Activated T-cell treated with anti-CD3 and anti-CD28 coated beads, Interleukin-2, amount 50 U/mL, for 4 hours (primary cell): ENCODE measurements at regions not wholly inside any gene's neighbourhood (a gene's known extent, or its start where the extent isn't known, plus 50 kb on each side); places are given as distances from the start of the nearest gene placed in this dataset.

Experiments used
- ATAC-seq, 2 donors: fragments of 200-7000 bp; cut with Tn5 transposase; one replicate each; pipeline ENCODE4 v1.10.0; 2021
- DNase-seq: peaks from one replicate; pipeline ENCODE4 v3.0.0-alpha.2; 2020
- H3K27me3 Mint-ChIP-seq: one replicate; pipeline ENCODE4 v1.8.0; 2021; ENCODE audit warnings: low read depth, mixed read lengths
- H3K36me3 Mint-ChIP-seq: one replicate; pipeline ENCODE4 v1.8.0; 2022; ENCODE audit warnings: mixed read lengths; ENCODE audit not compliant: insufficient read depth
- H3K4me1 Mint-ChIP-seq: one replicate; pipeline ENCODE4 v1.8.0; 2021; ENCODE audit warnings: low read depth, mixed read lengths
- H3K4me3 Mint-ChIP-seq: one replicate; pipeline ENCODE4 v1.8.0; 2021; ENCODE audit warnings: mild to moderate bottlenecking, moderate library complexity, mixed read lengths
- H3K9me3 Mint-ChIP-seq: one replicate; pipeline ENCODE4 v1.8.0; 2021; ENCODE audit warnings: mixed read lengths

GRCh38 chr20:16220826-16221225 lies 352.4 kb downstream of the KIF16B start:
- Mint-ChIP-seq H3K27me3 (no peaks in the 10 kb centered on the region), H3K4me1 (no peaks in the 10 kb centered on the region), H3K36me3 (peaks cover 2% of the 10 kb centered on the region), H3K4me3 (no peak overlapping the region), H3K9me3 (peaks cover 5% of the 10 kb centered on the region)
- DNase-seq (no peak), ATAC-seq (no peak)

GRCh38 chr20:16219182-16219581 lies 354.1 kb downstream of the KIF16B start:
- Mint-ChIP-seq H3K4me3 (no peak overlapping the region), H3K9me3 (peaks cover 5% of the 10 kb centered on the region), H3K27me3 (no peaks in the 10 kb centered on the region), H3K36me3 (peaks cover 2% of the 10 kb centered on the region), H3K4me1 (no peaks in the 10 kb centered on the region)
- DNase-seq, result no peak
- ATAC-seq, result no peak

GRCh38 chr20:16216914-16217230 lies 356.4 kb downstream of the KIF16B start:
- Mint-ChIP-seq H3K27me3 (no peaks in the 10 kb centered on the region), H3K36me3 (peaks cover 2% of the 10 kb centered on the region), H3K4me3 (no peak overlapping the region), H3K4me1 (no peaks in the 10 kb centered on the region), H3K9me3 (peaks cover 5% of the 10 kb centered on the region)
- ATAC-seq (no peak), DNase-seq (no peak)

- Mint-ChIP-seq H3K27me3 (no peaks in the 10 kb centered on the region), H3K4me1 (no peaks in the 10 kb centered on the region)
- ATAC-seq, result no peak
These were observed 356.9 kb downstream of the KIF16B start for GRCh38 chr20:16216227-16216913.

GRCh38 chr20:16215041-16215440 lies 358.2 kb downstream of the KIF16B start:
- Mint-ChIP-seq H3K4me3 (no peak overlapping the region), H3K27me3 (no peaks in the 10 kb centered on the region), H3K4me1 (no peaks in the 10 kb centered on the region), H3K9me3 (no peaks in the 10 kb centered on the region), H3K36me3 (no peaks in the 10 kb centered on the region)
- ATAC-seq, result no peak
- DNase-seq, result no peak

More at GRCh38 chr20:16216227-16216913, 356.9 kb downstream of the KIF16B start:
- no peak overlapping the region for H3K4me3 Mint-ChIP-seq
- DNase-seq, result no peak
- H3K36me3 Mint-ChIP-seq, result peaks cover 2% of the 10 kb centered on the region
- H3K9me3 Mint-ChIP-seq, result peaks cover 5% of the 10 kb centered on the region

- ATAC-seq (no peak), DNase-seq (no peak)
- Mint-ChIP-seq H3K4me3 (no peak overlapping the region), H3K4me1 (no peaks in the 10 kb centered on the region), H3K36me3 (no peaks in the 10 kb centered on the region), H3K9me3 (no peaks in the 10 kb centered on the region), H3K27me3 (no peaks in the 10 kb centered on the region)
These were observed 360.5 kb downstream of the KIF16B start for GRCh38 chr20:16212790-16213189.

- Mint-ChIP-seq H3K4me1 (no peaks in the 10 kb centered on the region), H3K9me3 (no peaks in the 10 kb centered on the region), H3K4me3 (no peak overlapping the region), H3K36me3 (no peaks in the 10 kb centered on the region), H3K27me3 (no peaks in the 10 kb centered on the region)
- DNase-seq (no peak), ATAC-seq (no peak)
These were observed 363.3 kb downstream of the KIF16B start for GRCh38 chr20:16209951-16210361.

GRCh38 chr20:16209357-16209756 lies 363.9 kb downstream of the KIF16B start:
- Mint-ChIP-seq H3K27me3 (no peaks in the 10 kb centered on the region), H3K9me3 (no peaks in the 10 kb centered on the region), H3K4me1 (no peaks in the 10 kb centered on the region), H3K36me3 (no peaks in the 10 kb centered on the region), H3K4me3 (no peak overlapping the region)
- DNase-seq, result no peak
- ATAC-seq, result no peak

GRCh38 chr20:16208443-16208842 lies 364.8 kb downstream of the KIF16B start:
- H3K4me1 Mint-ChIP-seq, result no peaks in the 10 kb centered on the region
- DNase-seq, result no peak
- H3K4me3 Mint-ChIP-seq, result no peak overlapping the region
- no peaks in the 10 kb centered on the region for H3K27me3 Mint-ChIP-seq
- H3K9me3 Mint-ChIP-seq, result no peaks in the 10 kb centered on the region
- ATAC-seq, result no peak
- no peaks in the 10 kb centered on the region for H3K36me3 Mint-ChIP-seq

- Mint-ChIP-seq H3K9me3 (peaks cover 4% of the 10 kb centered on the region), H3K4me1 (no peaks in the 10 kb centered on the region), H3K4me3 (no peak overlapping the region), H3K27me3 (no peaks in the 10 kb centered on the region), H3K36me3 (no peaks in the 10 kb centered on the region)
- DNase-seq (no peak), ATAC-seq (no peak)
These were observed 366.4 kb downstream of the KIF16B start for GRCh38 chr20:16206817-16207216.

- no peaks in the 10 kb centered on the region for H3K36me3 Mint-ChIP-seq
- no peaks in the 10 kb centered on the region for H3K27me3 Mint-ChIP-seq
- ATAC-seq (no peak), DNase-seq (no peak)
- H3K9me3 Mint-ChIP-seq, result peaks cover 4% of the 10 kb centered on the region
- H3K4me1 Mint-ChIP-seq, result no peaks in the 10 kb centered on the region
- no peak overlapping the region for H3K4me3 Mint-ChIP-seq
These were observed 367.7 kb downstream of the KIF16B start for GRCh38 chr20:16205507-16205906.

- peaks cover 7% of the 10 kb centered on the region for H3K9me3 Mint-ChIP-seq
- H3K27me3 Mint-ChIP-seq, result no peaks in the 10 kb centered on the region
- H3K4me3 Mint-ChIP-seq, result no peak overlapping the region
- no peak for DNase-seq
- no peaks in the 10 kb centered on the region for H3K4me1 Mint-ChIP-seq
- H3K36me3 Mint-ChIP-seq, result no peaks in the 10 kb centered on the region
- no peak for ATAC-seq
These were observed 370.2 kb downstream of the KIF16B start for GRCh38 chr20:16203096-16203495.

- no peak overlapping the region for H3K4me3 Mint-ChIP-seq
- ATAC-seq (no peak), DNase-seq (no peak)
- peaks cover 7% of the 10 kb centered on the region for H3K9me3 Mint-ChIP-seq
- no peaks in the 10 kb centered on the region for H3K4me1 Mint-ChIP-seq
- H3K36me3 Mint-ChIP-seq, result no peaks in the 10 kb centered on the region
- no peaks in the 10 kb centered on the region for H3K27me3 Mint-ChIP-seq
These were observed 372.1 kb downstream of the KIF16B start for GRCh38 chr20:16201191-16201590.

- no peak for DNase-seq
- no peaks in the 10 kb centered on the region for H3K4me1 Mint-ChIP-seq
These were observed 375.6 kb downstream of the KIF16B start for GRCh38 chr20:16197696-16198095.

GRCh38 chr20:16195671-16196070 lies 377.6 kb downstream of the KIF16B start:
- no peaks in the 10 kb centered on the region for H3K36me3 Mint-ChIP-seq
- H3K9me3 Mint-ChIP-seq, result peaks cover 3% of the 10 kb centered on the region
- ATAC-seq (no peak), DNase-seq (no peak)
- no peaks in the 10 kb centered on the region for H3K4me1 Mint-ChIP-seq
- H3K4me3 Mint-ChIP-seq, result no peak overlapping the region
- H3K27me3 Mint-ChIP-seq, result no peaks in the 10 kb centered on the region

More at GRCh38 chr20:16197696-16198095, 375.6 kb downstream of the KIF16B start:
- Mint-ChIP-seq H3K9me3 (peaks cover 3% of the 10 kb centered on the region), H3K4me3 (no peak overlapping the region), H3K36me3 (no peaks in the 10 kb centered on the region), H3K27me3 (no peaks in the 10 kb centered on the region)
- ATAC-seq, result no peak
